ENCODE measurements at regions not wholly inside any gene's neighbourhood (a gene's known extent, or its start where the extent isn't known, plus 50 kb on each side); places are given as distances from the start of the nearest gene placed in this dataset.

DNA sequence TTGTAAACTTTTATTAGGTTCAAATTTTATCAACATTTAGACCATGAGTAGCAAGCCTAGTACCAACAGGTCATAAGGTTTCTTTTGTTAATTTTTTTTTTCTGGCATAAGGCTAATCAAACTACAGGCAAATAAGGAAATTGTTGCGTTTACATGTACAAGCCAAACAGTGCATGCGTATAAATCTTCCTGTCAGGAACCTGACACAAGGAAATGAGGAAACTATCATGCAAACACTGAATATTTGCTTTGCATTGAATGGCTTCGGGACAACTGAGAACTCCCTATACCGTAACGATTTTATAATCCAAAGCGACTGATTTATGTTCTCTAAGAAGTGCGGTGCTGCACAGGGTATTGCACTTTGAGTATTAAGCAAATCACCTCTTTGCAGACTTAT, 133.0 kb upstream of the TRPC4 start:
- no peak for TF ChIP-seq CTCF (conservative IDR thresholded peaks at IDR 0.05; ENCODE audit: low read depth)
- H3K27ac ChIP-seq = no peak overlapping the region
- ChIA-PET CTCF (no interaction called here), POLR2A (ENCODE audit: low non-redundant PET) (no interaction called here)
- DNase-seq (ENCODE audit: low spot score) = no peak

DNA sequence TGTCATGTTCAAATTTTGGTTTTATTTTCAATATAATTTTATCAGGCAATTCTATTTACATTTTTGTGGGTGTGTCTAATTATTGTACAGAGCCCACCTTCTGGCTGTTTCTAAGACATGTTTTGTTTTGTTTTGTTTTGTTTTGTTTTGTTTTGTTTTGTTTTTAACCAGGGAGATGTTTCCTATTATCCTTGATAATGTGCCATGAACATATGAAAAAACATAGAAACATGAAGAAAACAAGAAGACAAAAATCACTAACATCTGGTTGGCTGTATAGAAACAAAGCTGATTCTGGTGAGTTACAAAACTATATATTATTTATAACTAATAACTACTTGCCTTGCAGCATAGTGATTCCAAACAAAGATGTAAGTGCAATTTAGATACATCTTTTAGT, 128.1 kb upstream of the TRPC4 start:
- no peak overlapping the region for H3K27ac ChIP-seq
- no peak for DNase-seq (ENCODE audit: low spot score)
- ChIA-PET POLR2A (ENCODE audit: low non-redundant PET) (no interaction called here), CTCF (no interaction called here)
- TF ChIP-seq CTCF (conservative IDR thresholded peaks at IDR 0.05; ENCODE audit: low read depth) = no peak

GRCh38 chr13:37995092-37995491, 125.5 kb upstream of the TRPC4 start:
- H3K27ac ChIP-seq = no peak overlapping the region
- ChIA-PET POLR2A (ENCODE audit: low non-redundant PET) (no interaction called here), CTCF (no interaction called here)
- TF ChIP-seq CTCF (conservative IDR thresholded peaks at IDR 0.05; ENCODE audit: low read depth) = no peak
- no peak for DNase-seq (ENCODE audit: low spot score)

DNA sequence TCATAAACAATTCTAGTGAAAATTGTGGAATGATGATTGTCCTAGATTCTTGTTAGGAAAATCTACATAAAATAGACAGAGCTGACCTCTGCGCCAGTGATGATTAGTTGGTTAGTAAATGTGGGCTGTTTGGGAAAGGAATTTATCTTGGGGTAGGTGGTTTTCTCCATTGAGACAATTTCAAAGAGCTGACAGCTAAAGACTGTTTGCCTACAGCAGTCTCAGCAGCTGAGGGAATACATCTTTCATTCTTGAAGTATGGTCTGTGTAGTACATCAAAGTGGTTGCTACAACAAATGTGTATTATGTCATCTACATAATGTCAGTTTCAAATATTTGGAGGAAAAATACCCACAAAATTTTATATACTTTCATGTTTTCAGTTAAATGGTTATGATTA, 117.2 kb upstream of the TRPC4 start:
- CTCF ChIA-PET = interaction anchor here (0.6 kb wide), 1 partner anchor 69 kb away, joined by 3 read pairs; no protein-coding TSS in a partner anchor
- no peak for TF ChIP-seq CTCF (conservative IDR thresholded peaks at IDR 0.05; ENCODE audit: low read depth)
- H3K27ac ChIP-seq = no peak overlapping the region
- no peak for DNase-seq (ENCODE audit: low spot score)
- POLR2A ChIA-PET (ENCODE audit: low non-redundant PET) = no interaction called here

DNA sequence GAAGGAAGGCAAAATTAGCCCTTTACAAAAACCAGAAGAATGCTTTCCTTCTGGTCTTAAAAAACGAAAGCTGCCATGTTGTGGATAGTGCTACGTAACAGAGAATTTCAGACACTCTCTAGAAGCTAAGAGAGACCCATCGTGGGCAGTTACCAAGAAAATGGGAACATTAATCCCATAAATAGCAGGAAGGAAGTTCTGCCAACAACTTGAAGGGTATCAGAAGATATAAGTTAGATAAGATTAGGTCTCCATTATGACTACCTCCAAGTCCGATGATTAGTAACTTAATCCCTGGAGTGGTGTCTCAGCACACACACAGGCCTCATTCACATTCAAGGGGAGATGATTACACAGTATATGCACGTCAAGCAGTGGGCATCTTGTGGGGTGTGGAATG, 115.7 kb upstream of the TRPC4 start:
- ChIA-PET CTCF (no interaction called here), POLR2A (ENCODE audit: low non-redundant PET) (no interaction called here)
- H3K27ac ChIP-seq = no peak overlapping the region
- DNase-seq (ENCODE audit: low spot score) = no peak
- TF ChIP-seq CTCF (conservative IDR thresholded peaks at IDR 0.05; ENCODE audit: low read depth) = no peak

DNA sequence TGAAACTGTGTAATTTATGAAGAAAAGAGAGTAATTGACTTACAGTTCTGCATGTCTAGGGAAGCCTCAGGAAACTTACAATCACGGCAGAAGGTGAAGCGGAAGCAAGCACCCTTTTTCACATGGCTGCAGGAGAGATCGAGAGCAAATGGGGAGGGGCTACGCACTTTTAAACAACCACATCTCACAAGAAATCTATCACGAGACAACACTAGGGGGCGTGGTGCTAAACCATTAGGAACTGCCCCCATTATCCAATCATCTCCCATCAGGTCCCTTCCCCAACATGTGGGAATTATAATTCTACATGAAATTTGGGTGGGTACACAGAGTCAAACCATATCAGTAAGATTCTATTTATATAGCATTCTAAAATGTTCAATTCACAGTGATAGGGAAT, 114.8 kb upstream of the TRPC4 start:
- H3K27ac ChIP-seq = no peak overlapping the region
- DNase-seq (ENCODE audit: low spot score) = no peak
- CTCF ChIA-PET = no interaction called here
- TF ChIP-seq CTCF (conservative IDR thresholded peaks at IDR 0.05; ENCODE audit: low read depth) = no peak
- POLR2A ChIA-PET (ENCODE audit: low non-redundant PET) = no interaction called here

DNA sequence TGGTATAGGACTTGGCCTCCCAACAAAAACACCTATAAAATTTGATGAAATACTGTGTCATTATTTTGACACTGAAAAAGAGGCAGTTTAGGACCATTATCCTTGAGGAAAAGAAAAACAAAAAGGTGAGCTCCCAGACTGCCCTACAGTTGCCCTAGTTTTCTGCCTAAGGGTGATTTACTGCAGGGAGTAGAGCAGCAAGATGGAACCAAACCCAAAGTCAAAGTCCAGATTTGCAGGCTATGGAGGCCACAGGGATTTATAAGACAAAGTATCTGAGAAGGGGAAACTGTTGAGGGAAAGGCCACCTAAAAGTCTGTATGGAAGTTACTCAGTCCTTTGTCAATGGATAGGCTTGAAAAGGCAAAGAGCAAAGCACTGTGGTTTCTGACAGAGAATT, 112.4 kb upstream of the TRPC4 start:
- H3K27ac ChIP-seq = no peak overlapping the region
- CTCF ChIA-PET = interaction anchor here (0.6 kb wide), 1 partner anchor 13 kb away, joined by 5 read pairs; no protein-coding TSS in a partner anchor
- POLR2A ChIA-PET (ENCODE audit: low non-redundant PET) = no interaction called here
- TF ChIP-seq CTCF (conservative IDR thresholded peaks at IDR 0.05; ENCODE audit: low read depth) = no peak
- DNase-seq (ENCODE audit: low spot score) = no peak
